ENCODE measurements at regions not wholly inside any gene's neighbourhood (a gene's known extent, or its start where the extent isn't known, plus 50 kb on each side); places are given as distances from the start of the nearest gene placed in this dataset.
A peak's percentile ranks its signal among the peaks of the same experiment; 100 is the strongest.
"Not testable (repeated sequence)": the region's sequence is repeated elsewhere in the genome, so short reads cannot be mapped to it uniquely, and the experiment has no call there.

DNA sequence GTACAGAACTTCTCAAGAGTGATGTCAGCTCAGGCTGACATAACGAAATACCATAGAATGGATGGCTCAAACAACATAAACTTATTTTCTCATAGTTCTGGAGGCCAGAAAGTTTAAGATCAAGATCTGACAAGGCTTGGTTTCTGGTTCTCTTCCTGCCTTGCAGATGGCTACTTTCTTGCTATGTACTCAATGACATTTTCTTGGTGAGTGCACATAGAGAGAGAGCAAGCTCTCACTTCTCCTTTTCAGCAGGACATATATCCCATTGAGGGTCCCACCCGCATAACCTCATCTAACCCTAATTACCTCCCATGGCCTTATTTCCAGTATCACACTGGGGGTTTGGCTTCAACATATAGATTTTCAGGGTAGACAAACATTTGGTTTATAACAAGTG lies 1072.1 kb downstream of the PLOD2 start:
- DNase-seq, result no peak
- no peaks in the 10 kb centered on the region for H3K36me3 ChIP-seq (replicated peaks)
- no peak overlapping the region for H3K4me3 ChIP-seq (ENCODE audit: low read depth, low read length)
- in situ Hi-C loops (cut with HindIII; ENCODE audit: low pct_ligation_motif_present, low sequenced_read_pairs), result no loop called here
- no peaks in the 10 kb centered on the region for H3K27me3 ChIP-seq (replicated peaks)
- TF ChIP-seq CTCF (IDR thresholded peaks at IDR 0.05; ENCODE audit: low read depth, low read length, missing control alignments), result no peak
- no peak overlapping the region for H3K27ac ChIP-seq

DNA sequence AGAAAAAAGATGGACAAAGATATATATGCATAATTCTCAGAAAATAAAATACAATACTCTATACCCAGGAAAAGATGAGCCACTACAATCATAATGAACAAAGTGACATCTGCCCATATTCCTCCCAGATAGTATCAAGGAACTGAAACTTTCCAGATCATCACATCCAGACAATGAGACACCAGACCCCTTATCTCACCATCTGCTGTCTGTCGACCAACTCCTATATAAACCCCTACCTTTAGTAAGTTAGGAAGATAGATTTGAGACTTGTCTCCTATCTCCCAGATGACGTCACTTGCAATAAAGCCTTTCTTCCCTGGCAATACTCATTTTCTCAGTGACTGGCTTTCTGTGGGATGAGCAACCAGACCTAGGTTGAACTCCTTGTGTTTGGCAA lies 1071.6 kb downstream of the PLOD2 start:
- Histone ChIP-seq H3K36me3 (replicated peaks) (no peaks in the 10 kb centered on the region), H3K4me3 (ENCODE audit: low read depth, low read length) (no peak overlapping the region), H3K27me3 (replicated peaks) (no peaks in the 10 kb centered on the region), H3K27ac (no peak overlapping the region)
- no peak for DNase-seq
- in situ Hi-C loops (cut with HindIII; ENCODE audit: low pct_ligation_motif_present, low sequenced_read_pairs), result no loop called here
- TF ChIP-seq CTCF (IDR thresholded peaks at IDR 0.05; ENCODE audit: low read depth, low read length, missing control alignments), result no peak

DNA sequence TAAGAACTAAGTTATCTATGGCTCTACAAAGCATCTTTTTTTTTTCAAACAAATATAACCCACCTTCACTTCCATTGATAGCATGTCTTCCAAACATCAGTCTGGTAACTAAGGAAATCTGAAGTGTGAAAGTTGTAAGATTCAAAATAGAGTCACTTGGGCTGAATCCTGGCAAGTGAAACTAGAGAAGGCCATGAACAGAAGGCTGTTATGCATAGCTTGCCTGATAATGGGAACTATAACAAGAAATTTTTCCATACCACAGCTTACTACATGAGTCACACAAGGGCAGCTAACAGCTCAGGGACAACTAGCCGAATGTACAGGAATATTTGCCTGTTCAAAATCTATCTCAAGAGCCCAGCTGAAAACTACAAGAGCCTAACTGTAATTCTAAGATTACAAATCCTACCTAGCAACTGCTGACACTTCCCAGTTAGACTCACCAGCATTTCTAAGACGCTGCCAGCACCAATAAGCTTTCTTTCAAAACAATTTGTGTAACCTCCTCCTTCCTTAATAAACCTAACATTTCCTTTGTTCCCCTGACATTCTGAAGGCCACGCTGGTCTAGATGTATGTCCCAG lies 1066.5 kb downstream of the PLOD2 start:
- no peaks in the 10 kb centered on the region for H3K36me3 ChIP-seq (replicated peaks)
- no peaks in the 10 kb centered on the region for H3K27me3 ChIP-seq (replicated peaks)
- H3K4me3 ChIP-seq (ENCODE audit: low read depth, low read length), result no peak overlapping the region
- TF ChIP-seq CTCF (IDR thresholded peaks at IDR 0.05; ENCODE audit: low read depth, low read length, missing control alignments), result no peak
- peak; percentile 92 for DNase-seq
- H3K27ac ChIP-seq, result peak overlapping the region; percentile 12
- in situ Hi-C loops (cut with HindIII; ENCODE audit: low pct_ligation_motif_present, low sequenced_read_pairs), result no loop called here

DNA sequence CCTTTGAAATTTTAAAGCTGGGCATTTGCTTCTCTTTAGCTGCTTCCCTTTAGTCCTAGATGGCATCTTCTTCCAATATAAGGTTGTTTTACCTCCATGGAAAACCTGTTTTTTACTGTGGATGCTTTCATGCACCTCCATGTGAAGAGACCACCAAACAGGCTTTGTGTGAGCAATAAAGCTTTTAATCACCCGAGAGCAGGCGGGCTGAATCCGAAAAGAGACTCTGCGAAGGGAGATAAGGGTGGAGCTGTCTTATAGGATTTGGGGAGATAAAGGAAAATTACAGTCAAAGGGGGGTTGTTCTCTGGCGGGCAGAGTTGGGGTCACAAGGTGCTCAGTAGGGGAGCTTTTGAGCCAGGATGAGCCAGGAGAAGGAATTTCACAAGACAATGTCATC lies 1049.8 kb downstream of the PLOD2 start:
- in situ Hi-C loops (cut with HindIII; ENCODE audit: low pct_ligation_motif_present, low sequenced_read_pairs); H3K36me3 ChIP-seq (replicated peaks); DNase-seq: not testable (repeated sequence)

GRCh38 chr3:145116769-145117168 lies 1044.2 kb downstream of the PLOD2 start:
- no peak overlapping the region for H3K4me3 ChIP-seq (ENCODE audit: low read depth, low read length)
- no peak for TF ChIP-seq CTCF (IDR thresholded peaks at IDR 0.05; ENCODE audit: low read depth, low read length, missing control alignments)

More for the DNA sequence above, 1049.8 kb downstream of the PLOD2 start:
- H3K4me3 ChIP-seq (ENCODE audit: low read depth, low read length); H3K27me3 ChIP-seq (replicated peaks); H3K27ac ChIP-seq: not testable (repeated sequence)

GRCh38 chr3:145118303-145118702 lies 1042.7 kb downstream of the PLOD2 start:
- Histone ChIP-seq H3K4me3 (ENCODE audit: low read depth, low read length) (no peak overlapping the region), H3K27me3 (replicated peaks) (no peaks in the 10 kb centered on the region), H3K36me3 (replicated peaks) (no peaks in the 10 kb centered on the region), H3K27ac (no peak overlapping the region)
- no peak for TF ChIP-seq CTCF (IDR thresholded peaks at IDR 0.05; ENCODE audit: low read depth, low read length, missing control alignments)
- in situ Hi-C loops (cut with HindIII; ENCODE audit: low pct_ligation_motif_present, low sequenced_read_pairs), result no loop called here
- no peak for DNase-seq

More at GRCh38 chr3:145116769-145117168, 1044.2 kb downstream of the PLOD2 start:
- in situ Hi-C loops (cut with HindIII; ENCODE audit: low pct_ligation_motif_present, low sequenced_read_pairs), result no loop called here
- no peak for DNase-seq
- Histone ChIP-seq H3K27me3 (replicated peaks) (no peaks in the 10 kb centered on the region), H3K27ac (no peak overlapping the region), H3K36me3 (replicated peaks) (no peaks in the 10 kb centered on the region)
